ENCODE measurements at regions not wholly inside any gene's neighbourhood (a gene's known extent, or its start where the extent isn't known, plus 50 kb on each side); places are given as distances from the start of the nearest gene placed in this dataset.

- no peak for TF ChIP-seq CTCF (IDR thresholded peaks at IDR 0.05)
- TF ChIP-seq POLR2A (IDR thresholded peaks at IDR 0.05), result no peak
Observed at GRCh38 chr14:55921511-55921910, 196.7 kb upstream of the PELI2 start.
